Breast epithelium (tissue), 3 donors: ENCODE measurements at regions not wholly inside any gene's neighbourhood (a gene's known extent, or its start where the extent isn't known, plus 50 kb on each side); places are given as distances from the start of the nearest gene placed in this dataset.

Experiments used
- CTCF ChIP-seq, 3 donors: fragments of 450-650 bp; IDR thresholded peaks; one replicate each; pipeline ENCODE4 v1.5.1; 2016 to 2017; ENCODE audit warnings: antibody characterized with exemption in 3 of 3, mild to moderate bottlenecking in 3 of 3, moderate library complexity in 3 of 3
- POLR2A ChIP-seq: fragments of 450-650 bp; IDR thresholded peaks from one replicate; pipeline ENCODE4 v1.6.1; 2016; ENCODE audit warnings: antibody characterized with exemption, mild to moderate bottlenecking, moderate library complexity
- POLR2AphosphoS5 ChIP-seq, 3 donors: sonication (generic); formaldehyde crosslinking; IDR thresholded peaks; one replicate each; pipeline ENCODE4 v1.6.1; 2017; ENCODE audit warnings: antibody characterized with exemption in 3 of 3

GRCh38 chr1:13951793-13952751 is 252.1 kb downstream of the PRDM2 start:
- TF ChIP-seq CTCF (IDR thresholded peaks at IDR 0.05) (no peak), POLR2A (no peak), POLR2AphosphoS5 (IDR thresholded peaks at IDR 0.05) (no peak)
